ENCODE measurements at regions not wholly inside any gene's neighbourhood (a gene's known extent, or its start where the extent isn't known, plus 50 kb on each side); places are given as distances from the start of the nearest gene placed in this dataset.

DNA sequence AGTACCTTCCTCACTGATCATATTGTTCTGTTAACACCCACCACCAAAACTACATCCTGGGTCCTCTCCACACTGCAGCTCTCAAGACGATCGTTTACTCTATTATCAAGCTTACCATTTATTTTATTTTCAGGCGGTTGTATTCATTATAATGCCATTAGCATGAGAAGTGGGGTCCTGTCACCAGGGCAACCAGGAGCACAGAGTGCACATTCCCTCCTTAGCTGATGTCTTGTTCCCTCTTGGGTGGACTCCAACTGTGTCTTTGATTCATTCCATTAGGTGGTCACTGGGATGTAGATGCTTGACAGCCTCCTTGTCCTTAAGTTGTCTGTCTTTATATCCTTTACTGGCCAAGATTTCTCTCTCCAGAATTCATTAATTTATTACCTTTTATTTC is 965.9 kb upstream of the EEF2KMT start:
- H3K36me3 Mint-ChIP-seq (ENCODE audit: low read depth): no peaks in the 10 kb centered on the region
- TF ChIP-seq, protein P1, sequence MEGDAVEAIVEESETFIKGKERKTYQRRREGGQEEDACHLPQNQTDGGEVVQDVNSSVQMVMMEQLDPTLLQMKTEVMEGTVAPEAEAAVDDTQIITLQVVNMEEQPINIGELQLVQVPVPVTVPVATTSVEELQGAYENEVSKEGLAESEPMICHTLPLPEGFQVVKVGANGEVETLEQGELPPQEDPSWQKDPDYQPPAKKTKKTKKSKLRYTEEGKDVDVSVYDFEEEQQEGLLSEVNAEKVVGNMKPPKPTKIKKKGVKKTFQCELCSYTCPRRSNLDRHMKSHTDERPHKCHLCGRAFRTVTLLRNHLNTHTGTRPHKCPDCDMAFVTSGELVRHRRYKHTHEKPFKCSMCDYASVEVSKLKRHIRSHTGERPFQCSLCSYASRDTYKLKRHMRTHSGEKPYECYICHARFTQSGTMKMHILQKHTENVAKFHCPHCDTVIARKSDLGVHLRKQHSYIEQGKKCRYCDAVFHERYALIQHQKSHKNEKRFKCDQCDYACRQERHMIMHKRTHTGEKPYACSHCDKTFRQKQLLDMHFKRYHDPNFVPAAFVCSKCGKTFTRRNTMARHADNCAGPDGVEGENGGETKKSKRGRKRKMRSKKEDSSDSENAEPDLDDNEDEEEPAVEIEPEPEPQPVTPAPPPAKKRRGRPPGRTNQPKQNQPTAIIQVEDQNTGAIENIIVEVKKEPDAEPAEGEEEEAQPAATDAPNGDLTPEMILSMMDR (conservative IDR thresholded peaks at IDR 0.05): no peak
- H3K27me3 Mint-ChIP-seq (ENCODE audit: low read depth): peaks cover 3% of the 10 kb centered on the region
- no peak for DNase-seq (ENCODE audit: low read depth, low spot score)
- no peaks in the 10 kb centered on the region for H3K4me1 Mint-ChIP-seq
- no peak overlapping the region for H3K4me3 Mint-ChIP-seq
- H3K9me3 Mint-ChIP-seq: peaks cover 2% of the 10 kb centered on the region
- H3K27ac Mint-ChIP-seq (ENCODE audit: unreplicated experiment): no peak overlapping the region

DNA sequence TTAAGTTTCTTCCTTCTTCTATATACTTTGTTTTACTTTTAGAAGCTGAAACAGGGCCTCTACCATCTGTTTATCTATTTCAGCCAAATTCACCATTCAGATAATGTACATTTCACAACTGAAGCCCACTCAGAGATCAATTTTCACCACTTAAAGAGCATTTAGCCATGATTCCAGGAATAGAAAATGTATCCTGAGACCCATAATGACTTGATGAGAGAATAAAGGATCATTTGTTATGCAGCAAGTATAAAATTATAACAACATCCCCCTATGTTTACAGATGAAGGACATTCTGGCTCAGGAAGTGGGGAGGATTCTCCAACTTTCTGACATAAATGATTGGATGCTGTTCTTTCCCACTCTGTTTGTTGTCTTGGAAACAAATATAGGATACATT is 962.1 kb upstream of the EEF2KMT start:
- Mint-ChIP-seq H3K9me3 (peaks cover 2% of the 10 kb centered on the region), H3K27me3 (ENCODE audit: low read depth) (peaks cover 3% of the 10 kb centered on the region), H3K36me3 (ENCODE audit: low read depth) (no peaks in the 10 kb centered on the region), H3K4me1 (peaks cover 13% of the 10 kb centered on the region), H3K4me3 (no peak overlapping the region), H3K27ac (ENCODE audit: unreplicated experiment) (no peak overlapping the region)
- TF ChIP-seq, protein P1 (conservative IDR thresholded peaks at IDR 0.05): no peak
- DNase-seq (ENCODE audit: low read depth, low spot score): no peak

DNA sequence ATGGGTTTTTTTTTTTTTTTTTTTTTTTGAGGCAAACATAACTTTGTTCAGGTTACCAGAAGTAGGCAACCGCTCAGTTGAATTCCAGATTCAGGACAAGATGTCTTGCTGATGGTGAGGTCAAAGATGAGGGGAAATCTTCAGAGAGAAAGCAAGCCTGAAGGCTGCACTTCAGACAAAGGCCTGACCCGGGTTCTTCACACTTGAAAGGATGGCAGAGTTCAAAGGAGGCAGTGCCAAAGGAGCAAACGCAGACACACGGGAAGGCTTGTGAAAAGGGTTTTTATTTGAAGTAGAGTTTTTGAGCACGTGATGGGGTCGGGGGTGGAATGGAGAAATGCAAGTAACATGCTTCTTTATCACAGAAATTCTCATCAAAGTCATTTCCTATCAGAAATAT is 960.2 kb upstream of the EEF2KMT start:
- Mint-ChIP-seq H3K27me3 (ENCODE audit: low read depth) (no peaks in the 10 kb centered on the region), H3K36me3 (ENCODE audit: low read depth) (no peaks in the 10 kb centered on the region), H3K4me1 (peaks cover 13% of the 10 kb centered on the region), H3K4me3 (no peak overlapping the region), H3K9me3 (peaks cover 2% of the 10 kb centered on the region), H3K27ac (ENCODE audit: unreplicated experiment) (no peak overlapping the region)
- no peak for DNase-seq (ENCODE audit: low read depth, low spot score)
- TF ChIP-seq, protein P1 (conservative IDR thresholded peaks at IDR 0.05): no peak

DNA sequence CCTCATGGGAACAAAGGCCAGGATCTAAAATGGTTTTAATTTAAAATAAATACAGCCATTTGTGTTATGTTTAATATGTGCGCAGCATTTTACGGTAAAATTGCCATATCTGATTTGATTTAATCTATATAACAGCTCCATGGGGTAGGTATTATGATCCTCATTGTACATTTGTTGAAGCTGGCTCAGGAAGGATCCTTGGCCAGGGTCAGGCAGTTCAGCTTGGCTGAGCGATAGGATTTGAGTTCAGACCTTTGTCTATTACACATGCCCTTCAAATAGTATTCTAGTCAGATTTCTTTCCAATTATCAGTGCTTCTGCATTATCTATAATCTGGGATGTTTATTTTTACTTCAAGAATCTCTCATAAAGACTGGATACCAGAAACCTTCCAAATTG is 950.4 kb upstream of the EEF2KMT start:
- TF ChIP-seq, protein P1 (conservative IDR thresholded peaks at IDR 0.05): no peak
- Mint-ChIP-seq H3K4me3 (no peak overlapping the region), H3K4me1 (no peaks in the 10 kb centered on the region), H3K27me3 (ENCODE audit: low read depth) (peaks cover 13% of the 10 kb centered on the region), H3K36me3 (ENCODE audit: low read depth) (no peaks in the 10 kb centered on the region), H3K27ac (ENCODE audit: unreplicated experiment) (no peak overlapping the region), H3K9me3 (no peaks in the 10 kb centered on the region)
- DNase-seq (ENCODE audit: low read depth, low spot score): no peak

DNA sequence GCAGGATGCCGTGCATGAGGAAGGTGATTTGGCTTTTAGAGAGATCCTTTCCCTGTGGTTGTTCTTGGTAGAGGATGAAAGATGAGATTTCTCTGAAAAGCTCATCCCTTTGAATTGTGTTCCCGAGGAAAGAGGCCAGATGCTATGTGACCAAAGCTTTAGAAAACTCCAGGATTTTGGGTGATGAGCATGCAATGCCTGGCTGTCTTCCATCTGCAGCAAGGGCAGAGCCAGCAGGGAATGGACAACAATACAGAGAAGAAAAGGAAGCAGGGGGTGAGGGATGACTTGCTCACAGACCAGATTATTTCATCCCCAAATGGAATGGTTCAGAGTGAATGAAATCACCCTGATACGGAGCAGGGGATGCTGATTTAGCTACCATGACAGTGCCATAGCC is 949.7 kb upstream of the EEF2KMT start:
- Mint-ChIP-seq H3K4me3 (no peak overlapping the region), H3K9me3 (no peaks in the 10 kb centered on the region), H3K27me3 (ENCODE audit: low read depth) (peaks cover 13% of the 10 kb centered on the region), H3K27ac (ENCODE audit: unreplicated experiment) (no peak overlapping the region), H3K4me1 (no peaks in the 10 kb centered on the region), H3K36me3 (ENCODE audit: low read depth) (no peaks in the 10 kb centered on the region)
- TF ChIP-seq, protein P1 (conservative IDR thresholded peaks at IDR 0.05): no peak
- no peak for DNase-seq (ENCODE audit: low read depth, low spot score)
